Hematopoietic multipotent progenitor cell treated with erythropoietin and hydrocortisone succinate and interleukin-3 and kit ligand, for 6 days (in vitro differentiated cells): ENCODE measurements at regions not wholly inside any gene's neighbourhood (a gene's known extent, or its start where the extent isn't known, plus 50 kb on each side); places are given as distances from the start of the nearest gene placed in this dataset.

ENCODE experiments used
- DNase-seq: peaks from one replicate; pipeline ENCODE4 v3.0.0-alpha.2; 2015

DNA sequence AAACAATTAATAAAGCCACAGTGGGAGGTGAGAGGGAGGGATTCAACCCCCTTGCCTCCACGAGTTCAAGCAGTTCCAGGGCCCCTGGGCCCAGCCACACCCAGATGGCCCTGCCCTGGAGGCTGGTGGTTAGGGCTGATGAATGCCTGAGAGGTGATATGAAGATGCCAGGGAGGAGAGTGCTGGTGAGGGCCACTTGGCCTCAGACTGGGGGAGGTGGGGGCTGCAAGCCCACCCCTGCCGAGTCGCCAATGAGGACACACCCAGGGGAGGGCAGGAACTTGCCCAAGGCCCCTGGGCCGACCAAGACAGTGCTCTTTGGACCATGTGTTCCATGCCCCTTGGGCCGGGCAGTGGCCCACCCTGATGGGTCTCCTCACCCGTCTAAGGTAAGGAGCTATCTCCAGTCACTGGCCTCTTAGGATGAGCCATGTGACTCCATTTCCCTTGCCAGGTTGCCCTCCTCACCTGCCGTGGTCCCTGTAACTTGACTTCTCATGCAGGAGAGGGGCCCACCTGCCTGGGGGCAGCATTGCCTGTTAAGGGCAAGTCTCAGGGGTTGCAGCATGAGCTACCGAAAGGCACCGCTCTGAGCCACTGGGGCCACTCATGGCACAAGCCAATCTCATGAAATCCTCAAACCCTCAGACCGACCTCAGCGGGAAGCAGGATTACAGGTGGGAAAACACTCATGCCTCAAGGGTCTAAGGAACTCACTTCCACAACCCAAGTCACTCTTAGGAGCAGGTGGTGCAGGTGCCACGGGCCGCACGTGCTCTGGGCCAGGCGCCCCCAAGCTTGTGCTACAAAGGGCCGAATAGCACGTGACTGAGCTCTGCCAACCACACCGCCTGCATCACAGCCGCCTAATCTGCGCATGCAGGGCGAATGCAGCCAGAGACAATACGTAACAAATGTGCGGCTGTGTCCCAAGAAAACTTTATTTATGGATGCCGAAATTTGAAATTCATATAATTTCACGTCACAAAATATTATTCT, 147.4 kb upstream of the MLN start:
- DNase-seq, result peak; percentile 22

DNA sequence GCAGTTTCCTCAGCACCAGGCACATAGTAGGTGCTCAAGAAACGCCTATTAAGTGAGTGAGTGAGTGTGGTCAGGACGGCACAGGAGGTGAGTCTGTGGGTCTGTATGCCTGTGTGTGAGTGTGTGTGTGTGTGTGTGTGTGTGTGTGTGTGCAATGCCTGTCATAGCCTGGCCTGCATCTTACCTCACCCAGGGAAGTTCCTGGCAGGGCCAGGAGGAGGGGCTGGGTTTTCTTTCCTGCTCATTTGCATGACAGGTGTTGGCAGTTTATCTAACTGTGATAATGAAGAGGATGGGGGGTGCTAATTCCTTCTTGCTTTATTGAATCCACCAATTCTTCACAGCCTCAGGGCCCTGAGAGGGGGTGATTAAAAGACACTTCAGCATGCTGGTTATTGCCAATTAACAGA, 146.7 kb upstream of the MLN start:
- DNase-seq, result no peak

DNA sequence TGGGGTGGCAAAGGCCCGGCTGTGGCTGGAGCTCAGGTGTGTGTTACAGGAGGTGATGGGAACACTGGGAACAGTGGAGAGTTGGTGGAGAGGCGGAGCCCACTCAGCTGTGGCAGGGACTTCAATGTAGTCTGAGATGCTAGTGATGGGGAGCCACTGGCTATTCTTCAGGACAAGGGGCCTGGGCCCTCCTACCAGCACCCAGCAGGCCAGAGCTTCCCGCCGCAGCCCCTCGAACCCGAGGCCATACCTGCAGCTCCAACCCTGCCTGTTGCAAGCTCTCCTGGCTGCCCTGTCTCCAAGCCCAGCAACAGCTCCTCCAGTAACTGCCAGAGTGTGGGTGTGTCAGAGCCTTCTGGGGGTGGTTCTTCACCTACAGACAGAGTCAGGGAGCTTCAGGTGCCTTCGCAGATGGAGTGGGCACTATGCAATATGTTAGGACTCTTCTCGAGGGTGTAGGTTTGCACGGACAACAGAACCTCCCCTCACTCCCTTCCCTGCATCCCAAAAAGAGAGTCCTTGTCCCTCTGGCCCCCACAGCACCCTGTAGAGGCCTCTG, 146.2 kb upstream of the MLN start:
- DNase-seq, result no peak

DNA sequence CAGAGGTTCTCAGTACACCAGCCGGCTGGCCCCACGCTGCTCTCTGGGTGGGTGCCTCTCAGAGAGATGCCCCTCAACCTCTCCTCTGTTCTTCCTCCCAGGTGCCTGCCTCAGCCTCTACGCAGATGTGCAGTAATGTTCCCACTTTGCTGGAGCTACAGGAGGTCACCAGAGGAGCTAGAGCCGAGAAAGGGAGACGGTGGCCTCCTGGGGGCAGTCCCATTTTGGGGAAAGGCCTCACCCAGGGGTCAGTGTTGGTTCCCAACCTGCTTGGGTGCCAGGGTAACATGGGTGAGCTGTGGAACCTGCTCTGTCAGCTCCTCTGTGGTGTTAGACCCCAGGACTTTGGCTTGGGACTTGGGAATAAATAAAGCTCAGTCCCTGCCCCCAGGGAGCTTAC, 145.3 kb upstream of the MLN start:
- DNase-seq, result no peak

DNA sequence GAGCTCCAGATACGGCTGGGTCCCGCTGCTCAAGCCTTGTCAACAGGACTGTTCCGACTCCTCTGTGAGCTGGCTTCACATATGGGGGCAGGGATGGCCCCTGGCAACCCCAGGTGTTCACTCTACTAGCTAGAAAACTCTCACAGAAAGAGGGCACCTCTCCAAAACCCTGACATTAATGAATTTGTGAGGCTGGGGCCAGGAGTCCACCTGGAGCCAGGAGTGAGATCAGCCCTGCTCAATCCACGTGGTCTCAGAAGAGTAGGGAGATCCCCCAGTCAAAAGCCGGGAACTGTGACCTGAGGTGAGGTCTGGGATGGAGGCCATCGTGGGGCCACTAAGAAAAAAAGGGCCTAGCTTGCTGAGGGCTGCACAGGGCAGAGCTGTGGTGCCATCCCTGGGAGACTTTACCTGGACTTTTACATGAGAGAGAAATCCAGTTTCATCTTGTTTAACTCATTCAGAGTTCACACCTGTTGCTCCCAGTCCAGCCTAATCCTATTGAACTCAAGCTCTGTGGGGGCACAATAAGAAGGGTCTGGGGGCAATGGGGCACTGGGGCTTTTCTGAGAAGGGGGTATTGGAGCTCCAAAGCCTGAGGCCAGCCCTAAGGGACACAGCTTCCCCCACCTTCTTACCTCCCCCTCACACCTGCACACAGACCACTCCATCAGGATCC, 144.3 kb upstream of the MLN start:
- no peak for DNase-seq

DNA sequence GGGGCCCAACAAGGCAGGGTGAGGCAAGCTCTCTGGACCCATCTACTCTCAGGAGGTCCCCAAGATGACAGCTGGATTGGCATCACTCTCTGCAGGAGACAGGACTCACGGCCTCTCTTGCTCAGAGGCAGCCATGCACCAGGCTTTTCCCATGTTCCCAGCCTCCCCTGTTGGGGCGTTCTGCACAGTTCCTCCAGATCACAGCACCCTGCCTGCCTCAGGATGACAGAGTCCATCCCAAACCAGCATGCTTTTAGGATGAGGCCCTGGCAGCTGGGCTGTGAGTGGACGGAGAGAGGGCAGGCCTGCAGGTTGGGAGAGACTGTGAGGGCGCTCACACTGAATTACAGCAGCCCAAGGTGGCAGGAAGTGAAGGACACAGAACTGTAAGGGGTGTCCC, 143.2 kb upstream of the MLN start:
- DNase-seq, result no peak

DNA sequence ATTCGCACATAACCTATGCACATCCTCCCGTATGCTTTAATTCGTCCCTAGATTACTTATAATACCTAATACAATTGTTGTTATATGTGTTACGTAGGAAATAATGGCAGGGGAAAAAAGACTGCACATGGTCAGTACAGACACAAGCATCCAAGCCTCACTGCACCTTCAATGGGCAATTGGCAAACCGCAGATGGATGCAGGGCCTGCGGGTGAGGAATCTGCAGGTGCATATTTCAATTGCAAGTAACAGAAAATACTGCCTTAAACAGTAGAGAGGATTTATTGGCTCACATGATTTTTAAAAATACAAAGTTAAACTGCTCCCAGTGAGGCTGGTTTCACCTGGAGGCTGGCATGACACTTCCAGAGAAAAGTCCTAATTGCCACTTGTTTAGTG, 142.1 kb upstream of the MLN start:
- DNase-seq, result no peak

DNA sequence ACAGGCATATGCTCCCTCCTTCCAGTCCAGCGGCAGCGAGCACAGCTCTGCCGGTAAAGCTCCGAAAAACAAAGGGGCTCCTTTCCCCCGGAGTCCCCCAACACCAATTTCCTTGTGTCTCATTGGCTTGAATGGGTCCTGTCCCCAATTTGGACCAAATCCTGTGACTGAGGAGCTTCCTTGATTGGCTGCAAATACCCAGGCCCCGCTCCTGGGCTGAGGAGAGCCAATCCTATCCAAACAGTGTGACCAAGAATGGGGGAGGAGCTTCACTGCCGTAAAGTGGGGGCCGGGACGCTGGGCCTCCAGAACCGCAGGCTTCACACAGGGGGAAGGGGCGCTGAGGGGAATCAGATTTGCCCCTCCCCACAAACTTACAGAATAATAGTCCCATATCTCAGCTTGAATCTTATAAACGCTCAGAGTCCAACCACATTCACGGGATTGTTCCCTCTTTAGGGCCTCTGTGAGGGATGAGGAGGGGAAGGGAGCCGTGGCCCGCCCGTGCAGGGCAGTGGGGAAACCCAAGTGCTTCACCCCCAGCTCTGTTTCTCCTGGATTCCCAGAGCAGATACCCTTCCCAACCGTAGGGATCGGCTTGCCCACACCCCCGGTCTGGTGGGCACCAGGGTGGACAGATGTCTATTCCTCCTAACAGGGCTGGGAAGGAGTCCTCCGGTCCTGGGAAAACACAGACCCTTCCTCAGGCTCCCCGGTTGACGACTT, 141.0 kb upstream of the MLN start:
- DNase-seq, result no peak

DNA sequence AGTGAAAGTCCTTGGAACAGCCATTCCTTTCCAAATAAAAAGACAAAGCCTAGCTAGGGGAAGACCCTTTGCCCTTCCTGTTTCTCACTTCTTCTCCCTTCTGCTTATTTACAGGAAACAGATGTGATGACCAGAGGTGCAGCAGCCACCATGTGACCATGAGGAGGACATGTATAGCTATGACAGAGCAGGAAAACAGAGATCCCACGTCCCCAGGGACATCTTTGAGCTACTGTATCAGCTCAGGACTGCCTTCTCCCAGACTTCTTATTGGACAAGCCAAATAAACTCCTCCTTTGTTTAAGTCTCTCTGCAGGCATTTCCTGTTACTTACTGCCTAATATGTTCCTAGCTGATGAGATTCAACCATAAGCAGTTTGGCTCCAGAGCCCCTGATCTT, 133.1 kb upstream of the MLN start:
- DNase-seq, result no peak

DNA sequence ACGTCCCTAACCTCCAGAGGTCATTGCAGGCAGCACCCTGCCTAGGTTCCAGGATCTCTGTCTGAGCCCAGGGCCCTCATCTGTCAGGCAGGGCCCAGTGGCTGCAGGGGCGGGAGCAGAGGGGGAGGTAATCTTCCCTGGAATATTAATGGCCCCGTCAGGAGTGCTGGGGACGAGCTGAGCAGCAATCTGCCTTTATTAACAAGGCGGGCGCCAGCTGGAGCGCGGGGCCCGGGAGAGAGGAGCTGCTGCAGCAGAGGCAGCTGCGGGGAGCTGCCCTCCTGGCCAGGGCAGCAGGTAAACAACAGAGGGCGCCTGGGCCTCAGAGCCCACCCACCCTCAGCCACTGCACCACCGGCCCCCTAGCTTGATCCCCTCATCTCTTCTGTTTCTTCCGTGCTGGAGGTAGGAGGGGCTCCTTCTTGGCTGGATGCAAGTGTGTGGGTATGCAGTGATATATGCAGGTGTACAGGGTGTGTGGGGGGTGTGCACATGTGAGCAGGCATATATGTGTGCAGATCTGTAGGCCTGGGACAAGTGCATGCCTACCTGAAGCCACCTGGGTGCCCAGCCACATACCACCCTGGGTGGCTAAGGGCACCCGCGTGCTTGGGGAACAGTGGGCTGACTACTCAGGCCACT, 131.8 kb upstream of the MLN start:
- no peak for DNase-seq

DNA sequence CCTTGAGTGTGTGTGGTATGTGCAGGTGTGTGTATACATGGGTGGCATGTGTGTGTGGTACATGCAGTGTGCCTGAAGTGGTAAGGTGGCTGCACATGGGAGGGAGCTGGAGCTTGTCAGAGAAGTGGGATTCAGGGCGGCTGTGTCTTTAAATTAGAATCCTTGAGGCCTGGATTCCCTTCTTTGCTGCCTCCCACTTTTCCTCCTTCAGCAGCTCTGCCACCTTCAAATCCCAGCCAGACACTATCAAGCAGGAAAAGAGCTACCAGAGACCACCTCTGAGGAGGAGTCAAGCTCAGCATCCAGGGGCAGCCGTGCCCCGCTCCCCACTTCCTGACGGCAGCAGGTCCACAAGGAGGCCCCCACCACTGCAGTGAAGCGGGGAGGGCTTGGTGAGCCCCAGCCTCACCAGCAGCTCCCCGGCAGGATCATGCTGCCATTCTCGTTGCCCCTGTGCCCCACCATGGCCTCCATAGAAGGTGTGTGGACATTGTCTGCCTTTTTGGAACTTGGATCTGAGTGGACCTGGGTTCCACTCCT, 131.0 kb upstream of the MLN start:
- no peak for DNase-seq

DNA sequence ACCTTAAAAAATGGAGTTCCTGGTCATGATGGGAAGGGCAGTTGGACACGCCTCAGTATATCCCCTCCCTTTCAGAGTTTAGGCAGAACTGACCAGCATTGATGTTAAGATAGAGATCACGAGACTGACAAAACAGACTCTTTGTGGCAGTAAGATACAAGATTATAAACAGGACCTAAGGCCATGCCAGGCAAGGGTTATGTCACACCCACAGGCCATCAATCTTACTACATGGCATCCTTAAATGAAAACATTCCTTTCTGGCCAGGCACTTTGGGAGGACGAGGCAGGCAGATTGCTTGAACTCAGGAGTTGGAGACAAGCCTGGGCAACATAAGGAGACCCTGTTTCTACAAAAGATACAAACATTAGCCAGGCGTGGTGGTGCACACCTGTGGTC, 129.3 kb upstream of the MLN start:
- no peak for DNase-seq

DNA sequence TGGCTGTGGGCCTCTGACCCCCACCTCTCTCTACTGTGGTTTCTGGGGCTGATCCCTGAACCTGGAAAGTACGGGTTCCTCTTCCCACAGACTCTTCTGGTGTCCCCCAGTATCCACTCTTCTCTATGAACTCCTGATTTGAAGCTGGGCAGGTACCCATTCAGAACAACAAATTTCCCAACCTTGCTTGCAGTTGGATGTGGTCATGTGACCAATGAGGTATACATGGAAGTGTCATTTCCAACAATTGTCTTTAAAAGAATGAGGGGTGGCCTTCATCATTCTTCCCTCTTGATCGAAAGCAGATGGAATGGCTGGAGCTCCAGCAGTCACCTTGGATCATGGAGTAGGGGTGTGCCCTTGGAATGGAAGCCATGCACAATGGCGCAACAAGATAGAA, 128.0 kb upstream of the MLN start:
- no peak for DNase-seq

DNA sequence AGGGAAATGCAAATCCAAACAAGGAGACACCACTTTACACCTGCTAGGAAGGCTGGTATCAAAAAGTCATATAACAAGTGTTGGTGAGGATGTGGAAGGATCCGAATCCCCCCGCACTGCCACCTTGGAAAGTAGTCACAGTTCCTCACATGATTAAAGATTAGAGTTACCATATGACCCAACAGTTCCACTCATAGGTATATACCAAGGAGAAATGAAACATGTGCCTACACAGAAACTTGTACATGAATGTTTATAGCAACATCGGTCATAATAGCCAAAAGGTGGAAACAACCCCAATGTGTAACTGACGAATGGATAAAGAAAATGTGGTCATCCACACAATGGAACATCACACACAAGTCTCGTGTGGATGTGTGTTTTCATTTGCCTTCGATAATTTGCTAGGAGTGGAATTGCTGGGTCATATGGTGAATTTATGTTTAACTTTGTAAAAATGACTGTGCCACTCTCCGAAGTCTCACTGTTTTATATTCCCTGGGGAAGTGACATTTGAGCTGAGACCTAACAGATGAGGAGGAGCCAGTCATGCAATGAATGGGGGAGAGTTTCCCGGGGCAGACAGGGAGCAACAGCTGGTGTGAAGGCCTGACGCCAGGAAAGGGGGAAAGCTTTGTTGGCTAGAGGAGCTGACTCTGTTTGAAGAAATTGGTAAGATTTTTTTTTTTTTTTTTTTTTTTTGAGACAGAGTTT, 125.9 kb upstream of the MLN start:
- no peak for DNase-seq

DNA sequence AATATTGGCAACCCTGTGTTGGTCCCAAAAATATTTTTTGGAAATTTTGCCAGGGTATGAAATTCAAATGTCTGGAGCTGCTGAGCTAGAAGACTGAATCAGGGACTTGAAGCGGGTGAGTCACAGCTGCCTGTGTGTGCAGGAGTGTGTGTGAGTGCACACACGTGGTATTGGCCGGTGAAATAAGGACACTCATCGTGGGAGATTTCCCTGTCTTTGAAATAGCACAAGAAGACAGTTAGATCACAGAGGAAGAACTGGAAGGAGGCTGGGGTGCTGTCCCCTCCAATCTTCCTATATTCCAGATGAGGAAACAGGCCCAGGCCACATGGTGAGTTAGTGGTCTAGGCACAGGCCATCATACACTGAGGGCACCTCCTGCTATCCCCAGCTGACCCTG, 123.8 kb upstream of the MLN start:
- DNase-seq, result no peak

DNA sequence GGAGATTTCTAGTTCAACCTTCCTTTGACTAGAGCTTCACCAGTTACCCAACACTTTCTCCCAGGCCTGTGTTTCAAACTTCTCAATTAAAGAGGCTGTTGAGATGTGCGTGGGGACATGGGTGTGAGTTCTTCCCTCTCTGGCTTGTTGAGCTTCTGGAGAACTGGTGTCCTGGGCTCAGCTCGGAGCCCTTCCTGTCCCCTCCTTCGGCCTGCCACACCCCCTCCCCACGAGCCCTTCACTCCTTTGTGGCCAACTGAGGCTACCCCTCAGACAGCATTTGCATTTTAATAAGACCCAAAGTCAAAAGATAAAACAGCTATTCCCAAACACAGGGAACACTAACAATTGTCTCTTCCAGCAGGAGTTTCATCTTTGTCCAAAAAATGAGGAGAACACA, 123.3 kb upstream of the MLN start:
- no peak for DNase-seq

DNA sequence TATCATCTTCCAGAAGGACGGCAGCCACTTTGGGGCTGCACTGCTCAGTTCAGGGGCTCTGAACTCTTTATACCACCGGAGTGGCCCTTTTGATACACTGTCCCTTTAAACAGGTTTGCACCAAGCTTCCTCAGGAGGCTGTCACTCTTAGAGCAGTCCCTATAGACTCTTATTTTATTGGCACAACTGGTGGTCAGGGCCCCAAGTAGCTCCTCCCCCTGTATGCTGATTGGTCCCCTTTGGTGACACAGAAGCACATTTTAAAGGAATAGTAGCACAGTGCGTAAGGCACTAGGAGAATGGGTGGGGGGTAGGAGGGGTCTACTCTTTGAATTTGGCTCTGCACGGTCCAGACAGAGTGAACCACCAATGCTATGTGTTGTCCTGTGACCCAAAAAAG, 122.6 kb upstream of the MLN start:
- DNase-seq, result peak; percentile 55

DNA sequence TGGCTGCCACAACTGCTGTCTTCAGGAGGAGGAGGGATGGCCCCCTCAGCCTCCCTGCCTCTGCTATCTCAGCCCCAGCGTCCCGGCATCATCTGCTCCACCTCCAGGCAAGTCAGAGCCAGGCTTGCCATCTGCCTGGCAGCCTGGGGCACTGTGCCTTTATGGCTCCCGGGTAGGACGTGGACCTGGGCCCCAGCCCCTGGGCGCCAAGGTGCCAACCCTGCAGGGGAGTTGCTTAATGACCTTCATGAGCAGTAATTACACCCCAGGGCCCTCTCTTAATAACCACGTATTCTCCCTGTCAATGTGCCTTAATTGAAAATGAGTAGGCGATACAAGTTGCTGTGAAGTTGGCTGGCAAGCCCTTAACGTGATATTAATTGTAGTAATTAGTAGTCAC, 122.1 kb upstream of the MLN start:
- DNase-seq, result no peak

DNA sequence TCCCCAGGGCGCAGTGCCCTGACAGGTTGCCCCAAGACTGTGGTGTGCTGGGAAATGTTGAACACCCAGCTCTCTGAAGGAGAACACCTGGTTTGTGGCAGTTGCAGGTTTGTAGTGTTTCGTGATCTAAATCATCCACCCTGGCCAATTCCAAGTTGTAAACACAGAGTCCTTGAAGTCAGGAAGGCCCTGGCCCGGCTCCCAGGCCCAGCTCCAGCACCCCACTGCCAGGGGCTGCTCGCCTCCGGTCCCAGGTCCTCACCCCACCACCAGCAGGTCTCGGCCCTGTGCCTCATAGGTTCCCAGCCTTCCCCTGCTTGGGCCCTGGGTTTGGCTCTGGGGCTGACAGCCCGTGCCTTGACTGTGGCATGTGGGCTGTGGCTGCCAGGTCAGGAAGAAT, 121.4 kb upstream of the MLN start:
- DNase-seq, result no peak

DNA sequence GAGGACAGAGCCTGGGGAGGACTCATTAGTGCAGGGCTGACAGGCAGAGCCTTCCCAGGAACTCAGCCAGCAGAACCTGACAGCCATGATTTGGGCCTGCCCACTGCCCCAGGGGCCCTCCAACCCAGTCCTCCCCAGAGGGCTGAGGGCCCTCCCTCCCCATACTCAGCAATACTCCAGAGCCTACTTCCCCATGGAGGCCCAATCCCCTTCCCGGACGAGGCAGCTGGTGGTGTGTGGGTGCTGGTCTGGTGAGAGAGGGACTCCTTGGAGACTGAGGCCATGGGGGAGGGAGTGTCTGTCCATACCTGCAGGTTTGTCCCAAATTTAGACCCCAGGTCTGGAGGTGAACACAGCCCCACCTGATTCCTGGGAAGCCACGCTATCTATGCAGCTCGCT, 120.9 kb upstream of the MLN start:
- no peak for DNase-seq

DNA sequence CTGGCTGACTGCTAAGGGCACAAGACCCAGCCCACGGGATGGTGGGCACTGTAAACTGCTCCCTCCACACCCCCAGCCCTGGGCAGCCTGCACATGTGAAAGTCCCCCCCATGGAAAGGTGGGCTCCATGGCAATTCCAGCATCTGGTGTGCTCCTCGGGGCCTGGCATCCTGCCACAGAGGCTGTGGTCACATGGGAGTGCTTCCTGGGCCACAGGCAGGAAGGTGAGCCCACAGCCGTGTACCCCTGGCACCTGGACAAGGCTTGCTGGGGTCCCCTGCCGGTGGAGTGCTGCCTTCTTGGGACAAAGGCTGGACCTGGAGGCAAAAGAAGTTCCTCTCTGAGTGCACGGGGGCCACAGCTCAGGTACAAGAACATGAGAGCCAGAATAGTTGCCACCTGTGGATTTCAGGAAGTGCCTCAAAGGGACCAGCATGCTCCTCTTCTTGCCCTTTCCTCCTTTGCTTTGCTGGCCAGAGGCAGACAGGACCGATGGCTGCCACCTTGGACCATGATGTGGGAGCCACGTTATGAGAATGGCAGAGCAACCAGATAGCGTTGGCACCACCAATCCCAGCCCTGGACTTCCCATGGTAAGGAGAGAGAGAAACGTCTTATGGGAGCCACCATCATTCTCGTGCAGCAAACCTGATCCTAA, 120.2 kb upstream of the MLN start:
- no peak for DNase-seq
